ENCODE measurements at regions not wholly inside any gene's neighbourhood (a gene's known extent, or its start where the extent isn't known, plus 50 kb on each side); places are given as distances from the start of the nearest gene placed in this dataset.

DNA sequence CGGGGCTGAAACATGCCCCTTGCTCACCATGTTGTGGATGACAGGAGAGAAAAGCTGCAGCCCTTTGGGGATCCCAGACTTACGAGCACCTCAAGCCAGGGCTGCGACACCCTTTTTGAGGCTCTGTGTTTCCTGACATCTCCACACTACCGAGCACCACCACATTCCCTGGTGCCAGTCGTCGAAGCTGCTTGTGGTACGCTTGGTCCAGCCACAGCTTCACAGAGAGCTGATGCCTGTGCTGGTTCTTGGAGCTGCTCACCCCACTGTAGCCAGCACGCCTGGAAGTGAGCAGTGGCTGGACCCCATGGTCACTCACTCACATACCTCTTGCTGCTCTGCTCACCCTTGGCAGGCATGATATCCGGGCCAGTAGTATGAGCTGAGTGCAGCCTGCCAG lies 367.5 kb downstream of the SLITRK6 start:
- no peak for TF ChIP-seq ZFX (IDR thresholded peaks at IDR 0.05)
- TF ChIP-seq, protein P1, sequence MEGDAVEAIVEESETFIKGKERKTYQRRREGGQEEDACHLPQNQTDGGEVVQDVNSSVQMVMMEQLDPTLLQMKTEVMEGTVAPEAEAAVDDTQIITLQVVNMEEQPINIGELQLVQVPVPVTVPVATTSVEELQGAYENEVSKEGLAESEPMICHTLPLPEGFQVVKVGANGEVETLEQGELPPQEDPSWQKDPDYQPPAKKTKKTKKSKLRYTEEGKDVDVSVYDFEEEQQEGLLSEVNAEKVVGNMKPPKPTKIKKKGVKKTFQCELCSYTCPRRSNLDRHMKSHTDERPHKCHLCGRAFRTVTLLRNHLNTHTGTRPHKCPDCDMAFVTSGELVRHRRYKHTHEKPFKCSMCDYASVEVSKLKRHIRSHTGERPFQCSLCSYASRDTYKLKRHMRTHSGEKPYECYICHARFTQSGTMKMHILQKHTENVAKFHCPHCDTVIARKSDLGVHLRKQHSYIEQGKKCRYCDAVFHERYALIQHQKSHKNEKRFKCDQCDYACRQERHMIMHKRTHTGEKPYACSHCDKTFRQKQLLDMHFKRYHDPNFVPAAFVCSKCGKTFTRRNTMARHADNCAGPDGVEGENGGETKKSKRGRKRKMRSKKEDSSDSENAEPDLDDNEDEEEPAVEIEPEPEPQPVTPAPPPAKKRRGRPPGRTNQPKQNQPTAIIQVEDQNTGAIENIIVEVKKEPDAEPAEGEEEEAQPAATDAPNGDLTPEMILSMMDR (conservative IDR thresholded peaks at IDR 0.05) = no peak
- H3K27ac ChIP-seq = no peak overlapping the region

DNA sequence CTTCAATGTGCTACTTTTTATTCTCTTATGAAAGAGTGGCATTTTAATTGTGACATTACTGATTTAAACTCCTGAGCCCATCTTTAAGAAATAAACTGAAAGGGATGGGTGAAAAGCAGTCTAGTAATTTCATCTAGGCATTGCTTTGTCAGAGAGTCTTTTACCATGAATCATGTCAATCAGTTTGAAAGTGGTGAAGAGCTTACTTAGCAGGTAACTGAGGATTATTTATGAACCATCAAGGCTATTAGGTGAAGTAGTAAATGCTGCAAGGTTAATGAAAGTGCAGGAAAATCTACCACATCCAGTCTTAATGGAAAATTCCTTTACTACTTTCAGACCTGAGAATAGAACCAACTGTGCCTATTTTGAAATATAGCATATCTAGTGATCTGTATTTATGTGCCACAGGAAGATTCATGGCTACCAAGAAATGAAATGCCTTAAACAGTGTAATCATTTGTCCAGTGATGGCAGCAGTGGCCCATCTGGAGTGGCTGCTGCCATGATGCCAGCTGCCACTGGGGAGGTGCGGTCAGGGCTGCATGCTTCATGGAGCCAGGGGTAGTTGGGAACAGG lies 368.9 kb downstream of the SLITRK6 start:
- TF ChIP-seq, protein P1 (conservative IDR thresholded peaks at IDR 0.05) = no peak
- TF ChIP-seq ZFX (IDR thresholded peaks at IDR 0.05) = no peak
- H3K27ac ChIP-seq = no peak overlapping the region

DNA sequence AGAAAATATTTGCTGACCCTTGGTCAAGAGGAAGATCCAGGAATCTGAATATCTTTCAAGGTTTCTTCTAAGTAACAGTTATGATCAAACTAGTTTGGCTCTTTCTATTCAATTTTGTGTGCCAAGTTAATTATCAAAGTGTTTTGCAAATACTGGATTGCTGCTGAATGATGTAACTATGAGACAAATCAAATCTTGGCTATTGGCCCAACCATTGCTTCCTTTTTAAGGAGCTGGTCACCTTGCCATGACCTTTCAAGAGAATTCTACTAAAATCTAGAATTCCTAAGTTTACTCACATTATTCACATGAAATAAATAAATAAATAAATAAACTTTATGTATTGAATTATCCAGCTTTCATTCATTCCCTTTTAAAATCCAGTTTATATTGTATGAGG lies 371.8 kb downstream of the SLITRK6 start:
- TF ChIP-seq, protein P1 (conservative IDR thresholded peaks at IDR 0.05) = no peak
- TF ChIP-seq ZFX (IDR thresholded peaks at IDR 0.05) = no peak
- no peak overlapping the region for H3K27ac ChIP-seq

DNA sequence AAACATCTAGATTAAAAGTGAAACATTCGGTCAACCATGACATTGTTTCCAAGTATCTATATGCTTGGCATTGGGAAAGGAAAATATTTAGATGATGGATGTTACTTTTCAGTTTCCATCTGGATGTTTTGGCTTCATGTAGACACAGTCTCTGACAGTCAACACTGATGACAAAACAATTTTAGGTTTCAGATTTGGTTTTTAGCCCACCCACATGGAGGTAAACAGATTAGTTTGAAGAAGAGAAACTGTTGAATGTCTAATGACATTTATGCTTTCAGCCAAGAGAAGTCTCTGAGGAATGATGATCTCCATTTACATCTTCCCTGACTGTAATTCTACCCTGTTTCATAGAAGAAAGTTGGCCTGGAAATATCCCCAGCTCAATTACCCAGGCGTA lies 379.1 kb downstream of the SLITRK6 start:
- TF ChIP-seq, protein P1 (conservative IDR thresholded peaks at IDR 0.05) = no peak
- TF ChIP-seq ZFX (IDR thresholded peaks at IDR 0.05) = no peak
- H3K27ac ChIP-seq = no peak overlapping the region

DNA sequence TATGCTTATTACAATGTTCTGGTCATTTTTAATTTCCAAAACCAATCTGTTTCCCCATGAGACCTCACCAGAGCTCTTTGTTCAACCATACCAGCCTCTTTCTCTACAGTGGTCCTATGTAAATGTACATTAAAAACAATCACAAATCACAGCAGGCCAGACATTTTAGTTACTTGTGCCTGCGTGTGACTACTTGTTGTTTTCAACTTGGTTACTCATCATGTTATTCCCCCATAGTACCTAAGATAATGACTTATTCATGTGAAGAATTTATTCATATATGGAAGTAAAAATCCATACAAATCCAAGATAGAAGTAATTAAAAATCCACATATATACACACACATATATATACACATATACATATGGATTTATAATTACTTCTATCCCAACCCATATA lies 379.6 kb downstream of the SLITRK6 start:
- no peak overlapping the region for H3K27ac ChIP-seq
- TF ChIP-seq, protein P1 (conservative IDR thresholded peaks at IDR 0.05) = no peak
- TF ChIP-seq ZFX (IDR thresholded peaks at IDR 0.05) = no peak

DNA sequence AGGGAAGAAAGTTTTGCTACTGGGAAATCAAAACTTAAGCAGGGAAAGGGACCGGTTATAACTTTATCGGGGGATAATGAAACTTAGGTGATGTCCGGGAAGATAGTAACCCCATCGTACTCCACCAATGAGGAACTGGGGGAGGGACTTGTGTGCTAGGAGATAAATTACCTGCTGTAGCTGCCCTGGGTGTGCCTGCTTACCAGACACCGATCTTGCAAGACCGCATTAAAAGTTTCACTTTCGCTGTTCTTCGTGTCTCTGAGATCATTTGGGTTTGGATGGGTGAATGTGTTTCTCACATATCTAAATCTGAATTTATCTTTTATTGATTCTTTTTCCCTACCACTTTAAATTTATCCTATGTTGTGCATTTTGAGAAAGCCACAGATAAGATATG lies 381.4 kb downstream of the SLITRK6 start:
- TF ChIP-seq, protein P1 (conservative IDR thresholded peaks at IDR 0.05) = no peak
- TF ChIP-seq ZFX (IDR thresholded peaks at IDR 0.05) = no peak
- H3K27ac ChIP-seq = no peak overlapping the region

DNA sequence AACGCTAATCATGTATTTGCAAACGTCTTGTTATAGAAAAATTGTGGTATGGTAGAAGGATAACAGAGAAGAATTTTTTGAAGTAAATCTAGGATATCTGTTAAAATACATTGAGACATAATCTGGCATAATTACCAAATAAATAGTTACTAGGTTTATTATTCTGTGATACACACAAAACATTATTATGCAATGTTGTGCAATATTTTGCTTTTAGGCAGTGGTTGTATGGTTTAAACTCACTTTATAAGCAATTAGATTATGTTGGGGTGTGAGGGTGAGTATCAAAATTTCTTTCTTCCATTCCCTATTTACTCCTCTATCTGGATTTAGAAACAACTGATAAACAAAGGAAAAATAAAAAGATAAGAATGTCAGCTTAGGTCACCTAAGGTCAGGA lies 385.6 kb downstream of the SLITRK6 start:
- TF ChIP-seq, protein P1 (conservative IDR thresholded peaks at IDR 0.05) = no peak
- TF ChIP-seq ZFX (IDR thresholded peaks at IDR 0.05) = no peak
- H3K27ac ChIP-seq = no peak overlapping the region
